ENCODE measurements at regions not wholly inside any gene's neighbourhood (a gene's known extent, or its start where the extent isn't known, plus 50 kb on each side); places are given as distances from the start of the nearest gene placed in this dataset.

DNA sequence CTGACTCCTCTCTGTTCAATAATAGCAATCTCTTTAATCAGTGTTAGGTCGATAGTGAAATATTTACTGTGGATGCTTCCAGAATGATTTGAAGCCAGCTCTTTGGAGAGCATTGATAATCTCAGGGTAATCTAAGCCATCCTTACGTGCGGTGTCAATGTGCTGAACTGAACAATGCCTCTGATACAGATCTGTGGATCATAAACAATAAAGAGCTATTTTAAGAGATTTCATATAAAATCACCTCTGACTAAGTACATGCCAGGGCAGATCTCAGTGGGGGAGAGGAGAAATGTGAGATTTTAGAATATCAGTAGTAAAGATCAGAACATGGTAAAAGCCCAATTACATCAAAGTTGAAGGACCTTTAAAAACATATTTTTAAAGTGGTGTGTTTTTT, 319.3 kb upstream of the GBE1 start:
- no peak overlapping the region for H3K9ac ChIP-seq (ENCODE audit: low read depth, low read length)
- no peaks in the 10 kb centered on the region for H3K36me3 ChIP-seq (ENCODE audit: insufficient read depth, low read length)
- H3K4me2 ChIP-seq (ENCODE audit: low read length) = peak overlapping the region; percentile 30
- peaks cover 22% of the 10 kb centered on the region for H3K4me1 ChIP-seq (ENCODE audit: control insufficient read depth, insufficient read depth, low read length)
- no peaks in the 10 kb centered on the region for H3K9me3 ChIP-seq (replicated peaks; ENCODE audit: low read length)
- no peak overlapping the region for H3K4me3 ChIP-seq (ENCODE audit: low read length)
- H3K27me3 ChIP-seq (ENCODE audit: control insufficient read depth, insufficient read depth, low read length) = no peaks in the 10 kb centered on the region

- Histone ChIP-seq H3K9me3 (replicated peaks; ENCODE audit: low read length) (no peaks in the 10 kb centered on the region), H3K9ac (ENCODE audit: low read depth, low read length) (no peak overlapping the region), H3K27me3 (ENCODE audit: control insufficient read depth, insufficient read depth, low read length) (no peaks in the 10 kb centered on the region), H3K4me3 (ENCODE audit: low read length) (no peak overlapping the region), H3K4me2 (ENCODE audit: low read length) (peak overlapping the region; percentile 30), H3K4me1 (ENCODE audit: control insufficient read depth, insufficient read depth, low read length) (peaks cover 18% of the 10 kb centered on the region), H3K36me3 (ENCODE audit: insufficient read depth, low read length) (no peaks in the 10 kb centered on the region)
These were observed 318.8 kb upstream of the GBE1 start for GRCh38 chr3:82080261-82080660.

GRCh38 chr3:82079335-82079890, 318.0 kb upstream of the GBE1 start:
- no peak overlapping the region for H3K4me3 ChIP-seq (ENCODE audit: low read length)

DNA sequence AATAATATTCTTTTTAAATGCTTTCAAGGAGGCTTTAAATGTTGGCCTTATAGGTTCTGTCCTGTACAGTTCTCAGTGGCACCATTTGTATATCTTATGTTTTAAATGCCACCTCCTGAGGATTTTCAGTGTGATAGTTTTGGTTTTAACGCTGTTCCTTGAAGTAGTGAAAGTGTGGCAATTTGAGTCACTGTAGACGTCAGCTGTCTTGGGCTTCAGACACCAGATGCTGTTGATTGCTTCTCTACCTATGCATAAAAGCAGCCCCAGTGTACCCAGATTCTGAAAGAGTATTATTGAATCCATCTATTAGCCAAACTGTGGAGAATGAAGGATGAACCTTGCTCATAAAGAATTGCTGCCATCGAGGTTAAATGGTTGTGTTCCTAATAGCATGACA, 316.8 kb upstream of the GBE1 start:
- Histone ChIP-seq H3K4me2 (ENCODE audit: low read length) (no peak overlapping the region), H3K9me3 (replicated peaks; ENCODE audit: low read length) (no peaks in the 10 kb centered on the region), H3K4me1 (ENCODE audit: control insufficient read depth, insufficient read depth, low read length) (peaks cover 14% of the 10 kb centered on the region), H3K27me3 (ENCODE audit: control insufficient read depth, insufficient read depth, low read length) (no peaks in the 10 kb centered on the region), H3K36me3 (ENCODE audit: insufficient read depth, low read length) (no peaks in the 10 kb centered on the region), H3K9ac (ENCODE audit: low read depth, low read length) (no peak overlapping the region), H3K4me3 (ENCODE audit: low read length) (no peak overlapping the region)

More at GRCh38 chr3:82079335-82079890, 318.0 kb upstream of the GBE1 start:
- no peak overlapping the region for H3K9ac ChIP-seq (ENCODE audit: low read depth, low read length)
- no peaks in the 10 kb centered on the region for H3K9me3 ChIP-seq (replicated peaks; ENCODE audit: low read length)
- no peaks in the 10 kb centered on the region for H3K27me3 ChIP-seq (ENCODE audit: control insufficient read depth, insufficient read depth, low read length)
- no peak overlapping the region for H3K4me2 ChIP-seq (ENCODE audit: low read length)
- H3K4me1 ChIP-seq (ENCODE audit: control insufficient read depth, insufficient read depth, low read length) = peaks cover 14% of the 10 kb centered on the region
- H3K36me3 ChIP-seq (ENCODE audit: insufficient read depth, low read length) = no peaks in the 10 kb centered on the region

DNA sequence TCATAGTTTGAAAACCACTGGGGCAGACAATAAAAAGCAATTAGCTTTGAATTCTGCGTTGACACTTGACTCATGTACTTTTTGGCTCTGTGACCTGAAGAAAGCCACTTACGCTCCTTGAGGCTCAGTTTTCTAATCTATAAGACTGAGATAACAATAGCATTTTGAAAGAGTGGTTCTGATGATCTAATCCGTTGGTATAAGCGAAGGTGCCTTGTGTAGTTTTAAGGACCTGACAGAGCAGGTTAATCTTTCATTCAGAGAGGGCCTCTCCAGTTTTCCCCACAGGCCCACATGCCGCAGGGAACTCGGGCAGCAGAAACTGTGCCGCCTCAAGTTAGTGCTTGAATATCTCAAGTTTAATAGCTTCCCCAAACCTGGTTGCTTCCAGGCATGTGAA, 306.0 kb upstream of the GBE1 start:
- no peak overlapping the region for H3K4me2 ChIP-seq (ENCODE audit: low read length)
- no peaks in the 10 kb centered on the region for H3K9me3 ChIP-seq (replicated peaks; ENCODE audit: low read length)
- no peaks in the 10 kb centered on the region for H3K4me1 ChIP-seq (ENCODE audit: control insufficient read depth, insufficient read depth, low read length)
- H3K9ac ChIP-seq (ENCODE audit: low read depth, low read length) = no peak overlapping the region
- no peak overlapping the region for H3K4me3 ChIP-seq (ENCODE audit: low read length)
- H3K27me3 ChIP-seq (ENCODE audit: control insufficient read depth, insufficient read depth, low read length) = no peaks in the 10 kb centered on the region
- H3K36me3 ChIP-seq (ENCODE audit: insufficient read depth, low read length) = no peaks in the 10 kb centered on the region

- H3K36me3 ChIP-seq (ENCODE audit: insufficient read depth, low read length) = no peaks in the 10 kb centered on the region
- H3K9ac ChIP-seq (ENCODE audit: low read depth, low read length) = no peak overlapping the region
- no peak overlapping the region for H3K4me3 ChIP-seq (ENCODE audit: low read length)
- no peak overlapping the region for H3K4me2 ChIP-seq (ENCODE audit: low read length)
- peaks cover 13% of the 10 kb centered on the region for H3K4me1 ChIP-seq (ENCODE audit: control insufficient read depth, insufficient read depth, low read length)
- H3K9me3 ChIP-seq (replicated peaks; ENCODE audit: low read length) = no peaks in the 10 kb centered on the region
- H3K27me3 ChIP-seq (ENCODE audit: control insufficient read depth, insufficient read depth, low read length) = no peaks in the 10 kb centered on the region
These were observed 297.4 kb upstream of the GBE1 start for GRCh38 chr3:82058809-82059208.

DNA sequence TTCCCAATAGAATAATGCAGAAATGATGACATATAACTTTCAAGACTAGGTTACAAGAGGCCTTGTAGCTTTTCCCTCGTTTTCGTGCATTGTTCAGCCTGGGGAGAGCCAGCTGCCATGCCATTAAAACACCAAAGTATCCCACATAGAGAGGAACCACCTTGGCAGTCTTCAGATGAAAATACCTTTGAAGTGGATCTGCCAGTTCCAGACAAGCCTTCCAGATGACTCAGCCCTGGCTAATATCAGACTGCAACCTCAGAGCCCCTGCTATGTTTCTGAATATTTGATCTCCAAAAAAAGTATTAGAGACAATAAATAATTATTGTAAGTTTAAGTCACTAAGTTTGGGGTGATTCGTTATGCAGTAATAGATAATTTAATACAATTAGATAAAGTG, 294.3 kb upstream of the GBE1 start:
- no peaks in the 10 kb centered on the region for H3K27me3 ChIP-seq (ENCODE audit: control insufficient read depth, insufficient read depth, low read length)
- no peak overlapping the region for H3K4me2 ChIP-seq (ENCODE audit: low read length)
- no peak overlapping the region for H3K4me3 ChIP-seq (ENCODE audit: low read length)
- no peak overlapping the region for H3K9ac ChIP-seq (ENCODE audit: low read depth, low read length)
- no peaks in the 10 kb centered on the region for H3K36me3 ChIP-seq (ENCODE audit: insufficient read depth, low read length)
- H3K4me1 ChIP-seq (ENCODE audit: control insufficient read depth, insufficient read depth, low read length) = peaks cover 13% of the 10 kb centered on the region
- no peaks in the 10 kb centered on the region for H3K9me3 ChIP-seq (replicated peaks; ENCODE audit: low read length)

- H3K4me3 ChIP-seq (ENCODE audit: low read length) = no peak overlapping the region
- no peaks in the 10 kb centered on the region for H3K36me3 ChIP-seq (ENCODE audit: insufficient read depth, low read length)
- no peaks in the 10 kb centered on the region for H3K9me3 ChIP-seq (replicated peaks; ENCODE audit: low read length)
- H3K4me1 ChIP-seq (ENCODE audit: control insufficient read depth, insufficient read depth, low read length) = peaks cover 8% of the 10 kb centered on the region
- H3K27me3 ChIP-seq (ENCODE audit: control insufficient read depth, insufficient read depth, low read length) = no peaks in the 10 kb centered on the region
- H3K9ac ChIP-seq (ENCODE audit: low read depth, low read length) = no peak overlapping the region
- H3K4me2 ChIP-seq (ENCODE audit: low read length) = no peak overlapping the region
These were observed 293.4 kb upstream of the GBE1 start for GRCh38 chr3:82054849-82055248.

DNA sequence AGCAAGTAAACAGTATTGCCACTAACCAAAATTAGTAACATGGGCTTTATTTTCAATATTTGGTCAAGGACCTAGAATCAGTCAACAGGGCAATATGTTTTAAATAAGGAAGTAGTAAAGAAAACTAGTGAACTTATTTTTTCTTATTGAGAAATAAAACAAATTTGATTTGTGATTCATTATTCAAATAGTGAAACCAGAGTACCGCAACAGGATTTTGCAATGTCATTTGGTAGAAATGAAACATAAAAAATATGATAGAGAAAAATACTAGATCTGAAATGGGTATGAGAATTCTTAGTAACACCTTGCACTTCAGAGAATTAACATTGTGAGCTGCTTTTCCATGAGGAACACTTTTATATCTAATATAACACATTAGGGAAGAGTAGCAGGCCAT, 291.8 kb upstream of the GBE1 start:
- Histone ChIP-seq H3K9ac (ENCODE audit: low read depth, low read length) (no peak overlapping the region), H3K4me2 (ENCODE audit: low read length) (no peak overlapping the region), H3K27me3 (ENCODE audit: control insufficient read depth, insufficient read depth, low read length) (no peaks in the 10 kb centered on the region), H3K4me1 (ENCODE audit: control insufficient read depth, insufficient read depth, low read length) (peaks cover 8% of the 10 kb centered on the region), H3K9me3 (replicated peaks; ENCODE audit: low read length) (no peaks in the 10 kb centered on the region), H3K4me3 (ENCODE audit: low read length) (no peak overlapping the region), H3K36me3 (ENCODE audit: insufficient read depth, low read length) (no peaks in the 10 kb centered on the region)

DNA sequence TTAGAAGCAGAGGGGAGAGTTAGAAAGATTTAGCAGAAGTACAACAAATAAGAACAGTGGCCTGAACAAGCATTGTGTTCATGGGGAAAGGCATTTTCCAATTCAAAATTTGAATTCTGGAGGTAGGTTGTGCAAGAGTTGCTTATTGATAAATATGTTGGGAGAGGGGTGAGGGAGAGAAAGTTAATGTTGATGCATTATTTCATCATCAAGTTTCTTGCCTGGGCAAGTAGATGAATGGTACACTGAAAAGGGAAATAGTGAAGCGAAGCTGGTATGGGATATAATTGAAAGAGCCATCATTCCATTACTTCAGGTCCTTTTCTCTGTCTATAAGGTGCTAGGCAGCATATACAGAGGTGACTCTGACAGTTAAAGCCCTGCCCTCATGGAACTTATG, 288.9 kb upstream of the GBE1 start:
- Histone ChIP-seq H3K4me2 (ENCODE audit: low read length) (no peak overlapping the region), H3K4me3 (ENCODE audit: low read length) (no peak overlapping the region), H3K4me1 (ENCODE audit: control insufficient read depth, insufficient read depth, low read length) (no peaks in the 10 kb centered on the region), H3K9ac (ENCODE audit: low read depth, low read length) (no peak overlapping the region), H3K27me3 (ENCODE audit: control insufficient read depth, insufficient read depth, low read length) (no peaks in the 10 kb centered on the region), H3K36me3 (ENCODE audit: insufficient read depth, low read length) (no peaks in the 10 kb centered on the region), H3K9me3 (replicated peaks; ENCODE audit: low read length) (no peaks in the 10 kb centered on the region)

DNA sequence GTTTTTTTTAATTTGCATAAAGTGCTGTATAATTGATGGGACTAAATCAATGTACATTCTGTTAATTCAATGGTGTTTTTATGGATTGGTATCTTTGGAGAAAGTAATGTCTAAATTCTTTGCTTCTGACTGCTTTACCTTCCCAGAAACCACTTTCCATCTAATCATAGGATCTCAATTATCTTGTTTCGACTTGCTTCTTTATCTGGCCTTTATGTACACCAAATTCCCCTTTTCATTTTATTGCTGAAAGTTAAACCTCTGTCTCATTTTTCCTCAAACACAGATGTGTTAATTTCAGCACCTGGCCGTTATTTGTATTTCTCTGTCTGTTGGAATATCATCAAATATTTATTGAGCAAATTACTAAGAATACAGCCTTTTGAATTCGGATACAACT, 287.3 kb upstream of the GBE1 start:
- Histone ChIP-seq H3K27me3 (ENCODE audit: control insufficient read depth, insufficient read depth, low read length) (no peaks in the 10 kb centered on the region), H3K9me3 (replicated peaks; ENCODE audit: low read length) (no peaks in the 10 kb centered on the region), H3K4me3 (ENCODE audit: low read length) (no peak overlapping the region), H3K4me1 (ENCODE audit: control insufficient read depth, insufficient read depth, low read length) (no peaks in the 10 kb centered on the region), H3K4me2 (ENCODE audit: low read length) (no peak overlapping the region), H3K9ac (ENCODE audit: low read depth, low read length) (no peak overlapping the region), H3K36me3 (ENCODE audit: insufficient read depth, low read length) (no peaks in the 10 kb centered on the region)

DNA sequence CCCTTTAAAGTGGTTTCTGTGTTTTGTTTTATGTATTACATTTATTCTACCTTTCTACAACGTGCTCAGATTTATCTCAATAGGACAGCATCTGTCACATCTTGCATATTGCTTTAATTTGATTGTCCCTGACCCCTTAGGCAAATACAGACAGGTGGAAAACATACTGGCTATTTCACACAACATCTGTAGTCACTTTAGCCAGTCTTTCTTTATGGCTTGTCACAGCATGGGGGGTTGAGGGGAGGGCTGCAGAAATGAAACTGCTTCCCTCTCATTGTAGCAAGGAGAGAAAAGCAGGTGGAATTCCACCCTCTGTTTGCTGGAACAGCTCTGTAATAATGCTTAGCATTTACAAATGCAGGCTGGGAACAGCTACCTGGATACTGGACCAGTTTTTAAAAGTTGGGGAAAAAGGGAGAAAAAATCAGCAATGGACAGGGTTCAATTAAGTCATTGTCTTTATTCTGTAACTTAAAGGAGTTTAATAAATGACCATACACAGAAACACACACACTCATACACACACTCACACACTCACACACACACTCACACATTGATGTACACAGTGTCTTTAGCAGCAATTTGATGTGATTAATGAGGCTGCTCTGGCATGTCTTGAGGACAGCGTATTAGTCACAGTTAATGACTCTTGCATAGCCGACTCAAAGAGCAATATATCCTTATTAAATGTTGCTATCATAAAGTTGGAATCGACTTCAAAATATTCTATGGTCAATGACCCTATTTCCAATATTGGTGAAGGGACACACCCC, 283.7 kb upstream of the GBE1 start:
- Histone ChIP-seq H3K4me2 (ENCODE audit: low read length) (no peak overlapping the region), H3K9me3 (replicated peaks; ENCODE audit: low read length) (no peaks in the 10 kb centered on the region), H3K27me3 (ENCODE audit: control insufficient read depth, insufficient read depth, low read length) (no peaks in the 10 kb centered on the region), H3K4me3 (ENCODE audit: low read length) (no peak overlapping the region), H3K4me1 (ENCODE audit: control insufficient read depth, insufficient read depth, low read length) (no peaks in the 10 kb centered on the region), H3K9ac (ENCODE audit: low read depth, low read length) (no peak overlapping the region), H3K36me3 (ENCODE audit: insufficient read depth, low read length) (no peaks in the 10 kb centered on the region)

Data from skeletal muscle satellite cell (primary cell).